Mucosa of descending colon (tissue), 3 donors: ENCODE measurements at regions not wholly inside any gene's neighbourhood (a gene's known extent, or its start where the extent isn't known, plus 50 kb on each side); places are given as distances from the start of the nearest gene placed in this dataset.

Experiments used
- ATAC-seq: fragments of 200-7000 bp; cut with Tn5 transposase; one replicate; pipeline ENCODE4 v1.9.1; 2020; ENCODE audit warnings: mild to moderate bottlenecking, moderate library complexity
- DNase-seq, 3 donors: peaks; one replicate each; pipeline ENCODE4 v3.0.0-alpha.2; 2020
- H3K36me3 ChIP-seq: fragments of 200-600 bp; one replicate; pipeline ENCODE4 v1.8.0; 2021; ENCODE audit warnings: low read depth, mild to moderate bottlenecking
- H3K4me1 ChIP-seq: fragments of 200-600 bp; one replicate; pipeline ENCODE4 v1.8.0; 2021; ENCODE audit warnings: low read depth, mild to moderate bottlenecking
- H3K4me3 ChIP-seq: fragments of 200-600 bp; one replicate; pipeline ENCODE4 v1.8.0; 2021; ENCODE audit warnings: mild to moderate bottlenecking
- H3K9me3 ChIP-seq: fragments of 200-600 bp; one replicate; pipeline ENCODE4 v1.8.0; 2021; ENCODE audit warnings: mild to moderate bottlenecking
- CTCF ChIP-seq: fragments of 200-600 bp; IDR thresholded peaks from one replicate; pipeline ENCODE4 v1.8.0; 2022; ENCODE audit warnings: antibody characterized with exemption, mild to moderate bottlenecking
- intact Hi-C, 2 donors: fragments of 100-400 bp; cut with DNase I in 1 of 2; cut with micrococcal nuclease in 1 of 2; formaldehyde crosslinking; loops; one replicate each; pipeline versions ENCODE4 v1.11.0 to v1.11.1; 2022; cut with DNase I, micrococcal nuclease
- donor health status: DM: no; HTN: no; CAD: no; lungs with moderate emphysema.
- donor health status: DM: no; HTN: no; CAD: no.
- donor health status: DM: no; HTN: yes; CAD: no.

GRCh38 chr1:59078866-59079265, 218.0 kb upstream of the FGGY start:
- no peaks in the 10 kb centered on the region for H3K36me3 ChIP-seq
- DNase-seq = no peak
- H3K4me3 ChIP-seq = no peak overlapping the region
- peaks cover 4% of the 10 kb centered on the region for H3K4me1 ChIP-seq
- no peaks in the 10 kb centered on the region for H3K9me3 ChIP-seq
- no peak for ATAC-seq
- TF ChIP-seq CTCF = no peak
- intact Hi-C loops = no loop called here

GRCh38 chr1:59079434-59080140, 217.3 kb upstream of the FGGY start:
- intact Hi-C loops = no loop called here
- ATAC-seq = no peak
- no peak for TF ChIP-seq CTCF
- Histone ChIP-seq H3K36me3 (no peaks in the 10 kb centered on the region), H3K9me3 (no peaks in the 10 kb centered on the region), H3K4me1 (peaks cover 4% of the 10 kb centered on the region), H3K4me3 (no peak overlapping the region)
- no peak for DNase-seq

GRCh38 chr1:59081181-59081580, 215.7 kb upstream of the FGGY start:
- Histone ChIP-seq H3K4me1 (peaks cover 4% of the 10 kb centered on the region), H3K36me3 (no peaks in the 10 kb centered on the region), H3K4me3 (no peak overlapping the region), H3K9me3 (no peaks in the 10 kb centered on the region)
- intact Hi-C loops = no loop called here
- DNase-seq = no peak
- ATAC-seq = no peak
- TF ChIP-seq CTCF = no peak

GRCh38 chr1:59081795-59082194, 215.1 kb upstream of the FGGY start:
- H3K9me3 ChIP-seq = no peaks in the 10 kb centered on the region
- DNase-seq (no peak), ATAC-seq (no peak)
- intact Hi-C loops = no loop called here
- H3K4me3 ChIP-seq = no peak overlapping the region
- peaks cover 4% of the 10 kb centered on the region for H3K4me1 ChIP-seq
- no peaks in the 10 kb centered on the region for H3K36me3 ChIP-seq
- no peak for TF ChIP-seq CTCF

GRCh38 chr1:59083946-59084865, 212.7 kb upstream of the FGGY start:
- no peak overlapping the region for H3K4me3 ChIP-seq
- H3K36me3 ChIP-seq = no peaks in the 10 kb centered on the region
- no peak for DNase-seq
- ATAC-seq = no peak
- no peak for TF ChIP-seq CTCF
- peaks cover 2% of the 10 kb centered on the region for H3K9me3 ChIP-seq
- intact Hi-C loops = no loop called here
- peaks cover 4% of the 10 kb centered on the region for H3K4me1 ChIP-seq
